HUDEP-2 (cell line): ENCODE measurements at regions not wholly inside any gene's neighbourhood (a gene's known extent, or its start where the extent isn't known, plus 50 kb on each side); places are given as distances from the start of the nearest gene placed in this dataset.
"Not testable (repeated sequence)": the region's sequence is repeated elsewhere in the genome, so short reads cannot be mapped to it uniquely, and the experiment has no call there.

Source experiments
- DNase-seq, 76 experiments: peaks; one replicate each; lab custom pipeline; 2025; ENCODE audit not compliant: unreplicated experiment in 76 of 76; lab: John Stamatoyannopoulos, UW

- DNase-seq: not testable (repeated sequence)
Observed at GRCh38 chr7:63856466-63856865, 142.2 kb upstream of the ZNF722 start.

GRCh38 chr7:63867127-63867526, 131.5 kb upstream of the ZNF722 start:
- DNase-seq: no peak

- DNase-seq: not testable (repeated sequence)
Observed at GRCh38 chr7:63874242-63874641, 124.4 kb upstream of the ZNF722 start.

- DNase-seq: no peak
Observed at GRCh38 chr7:63876707-63877322, 121.8 kb upstream of the ZNF722 start.

- no peak for DNase-seq
Observed at GRCh38 chr7:63887031-63887430, 111.6 kb upstream of the ZNF722 start.

- DNase-seq: no peak
Observed at GRCh38 chr7:63899691-63900393, 98.8 kb upstream of the ZNF722 start.

GRCh38 chr7:63900394-63901203, 98.0 kb upstream of the ZNF722 start:
- peak in 1 of 76 experiments; percentile 2 for DNase-seq

GRCh38 chr7:63901204-63901506, 97.5 kb upstream of the ZNF722 start:
- DNase-seq: not testable (repeated sequence)

- DNase-seq: no peak
Observed at GRCh38 chr7:63918986-63919385, 79.7 kb upstream of the ZNF722 start.

- DNase-seq: peak in 1 of 76 experiments; percentile 9
Observed at GRCh38 chr7:63925262-63925625, 73.4 kb upstream of the ZNF722 start.

GRCh38 chr7:63925626-63926460, 72.8 kb upstream of the ZNF722 start:
- peak in 26 of 76 experiments; percentile 0 to 54 (median 28) for DNase-seq

GRCh38 chr7:63927261-63927660, 71.4 kb upstream of the ZNF722 start:
- DNase-seq: no peak

GRCh38 chr7:63931057-63931600, 67.5 kb upstream of the ZNF722 start:
- DNase-seq: no peak

- DNase-seq: no peak
Observed at GRCh38 chr7:63931985-63932577, 66.6 kb upstream of the ZNF722 start.
